RKO (cell line): ENCODE measurements at regions not wholly inside any gene's neighbourhood (a gene's known extent, or its start where the extent isn't known, plus 50 kb on each side); places are given as distances from the start of the nearest gene placed in this dataset.
"Not testable (repeated sequence)": the region's sequence is repeated elsewhere in the genome, so short reads cannot be mapped to it uniquely, and the experiment has no call there.

Source experiments
- DNase-seq: peaks from one replicate; pipeline ENCODE4 v3.0.0-alpha.2; 2016; ENCODE audit warnings: low spot score

- DNase-seq = no peak
These were observed 154.4 kb upstream of the STMND1 start for GRCh38 chr6:16947375-16948015.

- no peak for DNase-seq
These were observed 157.3 kb upstream of the STMND1 start for GRCh38 chr6:16944596-16944995.

- DNase-seq = no peak
These were observed 162.0 kb upstream of the STMND1 start for GRCh38 chr6:16939839-16940238.

- no peak for DNase-seq
These were observed 162.5 kb upstream of the STMND1 start for GRCh38 chr6:16939351-16939750.

- DNase-seq = no peak
These were observed 165.0 kb upstream of the STMND1 start for GRCh38 chr6:16936893-16937292.

- no peak for DNase-seq
These were observed 167.9 kb upstream of the STMND1 start for GRCh38 chr6:16933961-16934360.

- no peak for DNase-seq
These were observed 168.3 kb upstream of the STMND1 start for GRCh38 chr6:16933532-16933931.

- no peak for DNase-seq
These were observed 168.9 kb upstream of the STMND1 start for GRCh38 chr6:16932920-16933319.

GRCh38 chr6:16931079-16931478 lies 169.8 kb upstream of the ATXN1 start:
- DNase-seq = not testable (repeated sequence)

GRCh38 chr6:16930432-16930831 lies 169.2 kb upstream of the ATXN1 start:
- no peak for DNase-seq

GRCh38 chr6:16929809-16930208 lies 168.5 kb upstream of the ATXN1 start:
- DNase-seq = no peak

- DNase-seq = no peak
These were observed 167.1 kb upstream of the ATXN1 start for GRCh38 chr6:16928387-16928786.

- no peak for DNase-seq
These were observed 165.9 kb upstream of the ATXN1 start for GRCh38 chr6:16927205-16927604.

GRCh38 chr6:16925461-16925860 lies 164.2 kb upstream of the ATXN1 start:
- no peak for DNase-seq

GRCh38 chr6:16922282-16922681 lies 161.0 kb upstream of the ATXN1 start:
- no peak for DNase-seq

GRCh38 chr6:16921399-16922110 lies 160.3 kb upstream of the ATXN1 start:
- no peak for DNase-seq

- no peak for DNase-seq
These were observed 157.3 kb upstream of the ATXN1 start for GRCh38 chr6:16918586-16918985.

GRCh38 chr6:16914184-16914583 lies 152.9 kb upstream of the ATXN1 start:
- DNase-seq = no peak

GRCh38 chr6:16912756-16913155 lies 151.5 kb upstream of the ATXN1 start:
- no peak for DNase-seq

GRCh38 chr6:16911088-16911487 lies 149.8 kb upstream of the ATXN1 start:
- DNase-seq = no peak

GRCh38 chr6:16909658-16910360 lies 148.5 kb upstream of the ATXN1 start:
- DNase-seq = no peak

GRCh38 chr6:16907991-16908390 lies 146.7 kb upstream of the ATXN1 start:
- no peak for DNase-seq

GRCh38 chr6:16904957-16905356 lies 143.7 kb upstream of the ATXN1 start:
- DNase-seq = no peak
